ENCODE measurements at regions not wholly inside any gene's neighbourhood (a gene's known extent, or its start where the extent isn't known, plus 50 kb on each side); places are given as distances from the start of the nearest gene placed in this dataset.

GRCh38 chr11:37199082-37199481 is 601.0 kb upstream of the RAG2 start:
- no peaks in the 10 kb centered on the region for H3K79me2 ChIP-seq (ENCODE audit: insufficient read depth, low read length)
- no TSS peak for BruUV-seq (replicated peaks)
- H3K27ac ChIP-seq (ENCODE audit: low read depth, low read length): no peak overlapping the region
- no peak overlapping the region for H3K9ac ChIP-seq (ENCODE audit: low read length)
- peaks cover 6 to 15% of the 10 kb centered on the region in 2 experiments; a peak in 2 of 4 replicates for H3K9me3 ChIP-seq (ENCODE audit: control insufficient read depth in 1 of 2, insufficient read depth in 1 of 2, low read depth in 1 of 2, low read length in 2 of 2)
- H3K27me3 ChIP-seq (ENCODE audit: insufficient read depth, low read length): no peaks in the 10 kb centered on the region
- H3K36me3 ChIP-seq (ENCODE audit: control insufficient read depth in 1 of 2, insufficient read depth in 2 of 2, low read length in 2 of 2): no peaks in the 10 kb centered on the region
- RAD21 ChIA-PET (ENCODE audit: low non-redundant PET in 1 of 2, low total read pairs in 2 of 2, uncharacterized antibody in 2 of 2, unreplicated experiment in 2 of 2): no interaction called here
- ATAC-seq (no peak), DNase-seq (ENCODE audit: low read depth, low spot score) (no peak)
- intact Hi-C loops (cut with micrococcal nuclease): no loop called here
- H3K4me2 ChIP-seq (ENCODE audit: low read length): no peak overlapping the region
- H3K4me3 ChIP-seq (replicated peaks in 1 of 2; ENCODE audit: low read depth in 1 of 2, low read length in 2 of 2): no peak overlapping the region
- CTCF ChIA-PET: no interaction called here
- POLR2A ChIA-PET: no interaction called here
- H4K20me1 ChIP-seq (ENCODE audit: insufficient read depth): no peaks in the 10 kb centered on the region
- TF ChIP-seq ELF1 (IDR thresholded peaks at IDR 0.05; ENCODE audit: borderline replicate concordance, low read depth) (no peak), SIN3A (IDR thresholded peaks at IDR 0.05; ENCODE audit: low read depth) (no peak), FOSL1 (IDR thresholded peaks at IDR 0.05; ENCODE audit: low read depth) (no peak), JUND (IDR thresholded peaks at IDR 0.05) (no peak), REST (IDR thresholded peaks at IDR 0.05; ENCODE audit: low read depth) (no peak), CTCF (IDR thresholded peaks at IDR 0.05 in 2 of 3, conservative IDR thresholded peaks at IDR 0.05 in 1 of 3; ENCODE audit: borderline replicate concordance in 1 of 3, insufficient read depth in 1 of 3, low read depth in 2 of 3, low read length in 2 of 3) (no peak), ATF3 (IDR thresholded peaks at IDR 0.05) (no peak), POLR2A (IDR thresholded peaks at IDR 0.05; ENCODE audit: borderline replicate concordance, extremely low read depth, insufficient read depth, insufficient read length) (no peak), TCF7L2 (IDR thresholded peaks at IDR 0.05; ENCODE audit: borderline replicate concordance, extremely low read depth, insufficient read depth, insufficient read length) (no peak)
- no peaks in the 10 kb centered on the region for H3K9me2 ChIP-seq (ENCODE audit: insufficient read depth)
- no peaks in the 10 kb centered on the region for H3K4me1 ChIP-seq (ENCODE audit: control insufficient read depth in 1 of 2, insufficient read depth in 2 of 2, low read length in 2 of 2)
- H2AFZ ChIP-seq (ENCODE audit: low read depth, low read length, poor library complexity, severe bottlenecking): no peak overlapping the region
